ENCODE measurements at regions not wholly inside any gene's neighbourhood (a gene's known extent, or its start where the extent isn't known, plus 50 kb on each side); places are given as distances from the start of the nearest gene placed in this dataset.
A peak's percentile ranks its signal among the peaks of the same experiment; 100 is the strongest.

DNA sequence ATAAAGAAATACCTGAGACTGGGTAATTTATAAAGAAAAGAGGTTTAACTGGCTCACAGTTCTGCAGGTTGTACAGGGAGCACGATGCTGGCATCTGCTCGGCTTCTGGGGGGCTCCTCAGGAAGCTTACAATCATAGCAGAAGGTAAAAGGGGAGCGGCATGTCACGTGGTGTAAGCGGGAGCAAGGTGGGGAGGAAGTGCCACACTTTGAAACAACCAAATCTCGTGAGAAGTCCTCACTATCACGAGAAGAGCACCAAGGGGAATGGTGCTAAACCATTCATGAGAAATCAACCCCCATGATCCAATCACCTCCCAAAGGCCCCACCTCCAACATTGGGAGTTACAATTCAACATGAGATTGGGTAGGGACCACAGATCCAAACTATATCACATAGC is 67.7 kb downstream of the AKR1B1 start:
- no peak for DNase-seq

GRCh38 chr7:134388336-134389019 is 70.4 kb downstream of the AKR1B1 start:
- DNase-seq = no peak

- DNase-seq = no peak
Observed at GRCh38 chr7:134378562-134378961, 61.8 kb upstream of the SLC35B4 start.

DNA sequence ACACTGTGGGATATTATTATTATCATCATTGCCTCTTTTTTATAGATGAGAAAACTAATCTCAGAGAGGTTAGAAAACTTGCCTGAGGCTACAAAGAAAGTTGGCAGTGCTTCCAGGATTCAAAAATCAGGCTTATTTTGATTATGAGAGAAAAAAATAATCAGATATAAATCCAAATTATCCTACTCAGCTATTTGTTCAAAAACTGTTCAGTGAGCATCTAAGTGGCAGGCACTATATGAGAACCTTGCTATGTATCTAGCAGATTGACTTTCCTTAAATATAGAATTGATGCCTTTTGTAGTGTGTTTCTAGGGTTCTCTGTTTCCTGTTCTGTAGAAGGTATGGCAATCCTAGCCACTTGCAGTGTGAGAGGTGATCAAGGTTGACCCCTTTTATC is 60.0 kb upstream of the SLC35B4 start:
- DNase-seq = no peak

- no peak for DNase-seq
Observed at GRCh38 chr7:134375206-134375605, 58.5 kb upstream of the SLC35B4 start.

DNA sequence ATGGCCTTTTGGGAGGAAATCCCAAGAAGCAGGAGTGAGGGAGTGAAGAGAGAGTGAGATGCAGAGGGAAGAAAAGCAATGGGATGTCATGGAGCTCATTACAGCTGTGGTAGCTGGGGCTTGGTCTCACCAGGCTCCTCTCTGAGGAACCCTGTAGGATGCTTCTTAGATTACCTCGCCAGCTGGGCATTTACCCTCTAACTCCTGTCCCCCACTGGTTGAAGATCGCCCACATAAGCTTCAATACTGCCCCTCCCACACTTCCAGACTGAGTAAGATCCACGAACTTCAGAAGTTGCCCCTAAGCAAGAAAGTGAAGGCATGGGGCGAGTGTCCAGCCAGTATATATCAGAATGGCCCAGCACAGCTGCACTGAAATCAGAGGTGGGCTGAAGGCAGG is 58.1 kb upstream of the SLC35B4 start:
- DNase-seq = no peak

DNA sequence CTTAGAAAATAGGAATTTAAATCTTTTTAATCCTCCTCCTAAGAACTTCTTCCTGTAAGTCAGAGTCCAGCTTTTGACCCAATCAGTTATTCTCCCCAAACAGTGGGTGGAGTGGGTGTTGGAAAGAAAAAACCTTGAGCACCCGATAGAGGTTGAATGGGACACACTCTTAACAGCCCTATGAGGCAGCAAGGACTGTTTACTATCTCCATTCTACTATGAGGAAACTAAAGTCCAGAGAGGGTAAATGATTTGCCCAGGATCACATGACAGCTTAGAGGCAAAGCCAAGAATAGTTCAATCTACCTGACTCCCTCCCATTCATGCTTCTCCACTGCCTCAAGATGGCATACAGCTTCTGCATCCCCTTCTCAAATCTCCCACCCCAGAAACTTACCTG is 57.6 kb upstream of the SLC35B4 start:
- no peak for DNase-seq

DNA sequence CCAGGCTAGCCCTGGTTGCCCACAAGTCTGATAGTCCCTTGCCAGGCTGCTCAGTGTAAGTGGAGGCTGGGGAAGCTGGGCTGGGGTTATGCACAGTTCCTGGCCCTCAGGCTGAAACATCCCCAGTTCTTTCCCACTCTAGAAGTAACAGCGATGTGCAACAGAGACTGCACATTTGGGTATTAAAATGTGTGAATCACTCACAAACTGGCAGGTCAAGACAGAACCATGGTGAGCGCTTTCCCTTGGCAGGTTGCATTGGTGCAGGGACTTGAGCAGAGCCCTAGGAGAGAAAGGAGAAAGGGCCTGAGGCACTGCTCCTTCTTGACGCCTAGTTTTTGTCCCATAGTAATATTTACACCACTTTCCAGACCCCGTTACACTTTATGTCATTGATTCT is 56.1 kb upstream of the SLC35B4 start:
- no peak for DNase-seq

DNA sequence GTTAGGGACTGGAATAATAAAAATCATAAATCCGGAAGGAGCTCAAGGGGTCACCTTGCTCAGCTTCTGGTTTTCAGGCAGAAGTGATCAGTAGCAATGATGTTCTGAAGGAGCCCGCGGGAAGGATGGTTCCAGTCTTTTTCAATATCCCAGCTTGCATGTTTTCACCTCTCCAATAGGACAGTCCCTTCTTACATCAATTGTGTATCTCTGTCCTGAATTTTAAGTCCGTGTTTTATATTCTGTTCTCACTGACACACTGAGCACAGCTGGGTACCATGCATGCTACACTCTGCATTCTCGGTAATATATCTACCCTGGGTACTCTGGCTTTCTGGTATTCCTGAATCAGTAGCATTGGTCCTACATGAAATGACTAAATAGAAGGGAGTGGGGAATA is 55.2 kb upstream of the SLC35B4 start:
- DNase-seq = no peak

- no peak for DNase-seq
Observed at GRCh38 chr7:134371536-134371935, 54.8 kb upstream of the SLC35B4 start.

GRCh38 chr7:134370135-134370534 is 53.4 kb upstream of the SLC35B4 start:
- no peak for DNase-seq

GRCh38 chr7:134368851-134369544 is 52.3 kb upstream of the SLC35B4 start:
- DNase-seq = peak; percentile 66

GRCh38 chr7:134367956-134368749 is 51.4 kb upstream of the SLC35B4 start:
- DNase-seq = no peak
